A673 (cell line): ENCODE measurements at regions not wholly inside any gene's neighbourhood (a gene's known extent, or its start where the extent isn't known, plus 50 kb on each side); places are given as distances from the start of the nearest gene placed in this dataset.

Source experiments
- BruUV-seq: library from RNA; stranded (reverse); fragments of 400-500 nt; replicated peaks from 2 replicates; lab custom pipeline; 2021; lab: Mats Ljungman, UMichigan
- CTCF ChIA-PET: fragments of 300-600 bp; sonication (Branson Sonifier 250); formaldehyde crosslinking; loops from one replicate; lab custom pipeline; 2022; ENCODE audit warnings: antibody characterized with exemption; lab: Charles Lee
- POLR2A ChIA-PET: fragments of 300-600 bp; sonication (Branson Sonifier 250); formaldehyde crosslinking; loops from one replicate; lab custom pipeline; 2022; ENCODE audit warnings: antibody characterized with exemption; ENCODE audit not compliant: low non-redundant PET; lab: Charles Lee
- DNase-seq: peaks from one replicate; pipeline ENCODE4 v3.0.0-alpha.2; 2015; ENCODE audit warnings: low spot score
- H3K27ac ChIP-seq: fragments of 200-600 bp; sonication (generic); 2 replicates; pipeline ENCODE4 v1.5.1; 2016; ENCODE audit warnings: mixed run types, low read depth, mild to moderate bottlenecking, mixed read lengths, antibody characterized with exemption, low read length; ENCODE audit not compliant: poor library complexity, severe bottlenecking
- H3K27me3 ChIP-seq: fragments of 200-600 bp; sonication (generic); replicated peaks from 2 replicates; pipeline ENCODE4 v1.6.1; 2017; ENCODE audit warnings: mixed run types, low read depth, mild to moderate bottlenecking, mixed read lengths, antibody characterized with exemption, low read length; ENCODE audit not compliant: insufficient read depth, poor library complexity
- H3K36me3 ChIP-seq: fragments of 200-600 bp; sonication (generic); 2 replicates; pipeline ENCODE4 v1.6.1; 2016; ENCODE audit warnings: mixed run types, mild to moderate bottlenecking, mixed read lengths, antibody characterized with exemption, low read length; ENCODE audit not compliant: insufficient read depth, poor library complexity, severe bottlenecking
- H3K4me1 ChIP-seq: fragments of 200-600 bp; sonication (generic); 2 replicates; pipeline ENCODE4 v1.6.1; 2017; ENCODE audit warnings: mixed run types, mild to moderate bottlenecking, mixed read lengths, antibody characterized with exemption, low read length; ENCODE audit not compliant: insufficient read depth, poor library complexity, severe bottlenecking
- H3K4me3 ChIP-seq: fragments of 200-600 bp; sonication (generic); 2 replicates; pipeline ENCODE4 v1.5.1; 2016; ENCODE audit warnings: low read depth, mixed run types, mild to moderate bottlenecking, mixed read lengths, low read length; ENCODE audit not compliant: poor library complexity, severe bottlenecking
- H3K9me3 ChIP-seq: fragments of 200-600 bp; sonication (generic); 2 replicates; pipeline ENCODE4 v1.6.1; 2016; ENCODE audit warnings: mixed run types, low read depth, mild to moderate bottlenecking, mixed read lengths, antibody characterized with exemption, low read length; ENCODE audit not compliant: poor library complexity, severe bottlenecking
- EZH2 ChIP-seq: fragments of 200-600 bp; sonication (generic); IDR thresholded peaks from 2 replicates; pipeline ENCODE4 v1.6.1; 2017; ENCODE audit warnings: borderline replicate concordance, low read depth, mild to moderate bottlenecking, mixed read lengths, antibody characterized with exemption, low read length; ENCODE audit not compliant: poor library complexity, severe bottlenecking
- intact Hi-C: fragments of 100-400 bp; cut with micrococcal nuclease; formaldehyde crosslinking; loops from one replicate; pipeline ENCODE4 v1.10.0; 2022; ENCODE audit not compliant: unreplicated experiment
- TF ChIP-seq, protein P1 (sequence below): fragments of 300-800, 200-600 bp; sonication (generic); conservative IDR thresholded peaks from 2 replicates; pipeline ENCODE4 v1.5.1; 2017; ENCODE audit warnings: low read depth, mild to moderate bottlenecking, antibody characterized with exemption, low read length, moderate library complexity, mixed read lengths

DNA sequence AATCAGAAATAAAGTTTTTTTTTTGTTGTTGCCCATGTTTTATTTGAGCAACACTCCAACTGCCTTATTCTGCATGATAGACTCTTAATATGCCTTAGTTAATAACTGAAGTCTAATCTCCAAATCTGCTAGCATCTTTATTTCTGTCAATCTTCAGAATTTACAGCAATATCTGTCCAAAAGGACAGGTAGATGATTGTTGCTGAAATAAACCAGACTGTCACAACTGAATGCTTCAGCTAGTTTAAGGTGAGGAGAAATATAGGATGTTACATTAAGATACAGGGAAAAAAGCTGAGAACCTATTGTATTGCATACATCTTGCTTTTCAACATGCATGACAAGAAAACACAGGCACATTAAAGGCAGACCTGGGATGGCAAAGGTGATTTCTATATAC lies 204.3 kb downstream of the SLITRK1 start:
- intact Hi-C loops: no loop called here

DNA sequence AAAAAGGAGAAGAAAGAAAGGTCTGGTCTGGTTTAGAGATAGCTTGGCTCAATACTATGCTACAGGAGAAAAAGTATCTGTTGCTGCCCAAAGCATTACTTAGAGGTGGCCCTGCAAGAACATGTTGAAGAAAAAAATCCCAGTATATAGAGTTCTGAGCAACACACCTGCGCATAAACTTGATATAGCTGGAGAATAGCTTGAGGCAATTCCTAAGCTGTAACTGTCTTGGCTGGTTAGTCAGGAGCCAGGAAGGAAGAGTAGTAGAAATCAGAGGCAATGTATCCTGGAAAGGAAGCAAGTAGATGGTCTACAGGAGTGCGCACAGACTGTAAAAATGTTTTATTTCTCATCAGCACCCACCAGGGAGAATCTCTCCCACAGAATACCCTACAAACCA lies 209.7 kb downstream of the SLITRK1 start:
- no peak overlapping the region for H3K4me3 ChIP-seq
- H3K9me3 ChIP-seq: no peaks in the 10 kb centered on the region
- ChIA-PET CTCF (no interaction called here), POLR2A (no interaction called here)
- no peak for TF ChIP-seq EZH2
- TF ChIP-seq, protein P1, sequence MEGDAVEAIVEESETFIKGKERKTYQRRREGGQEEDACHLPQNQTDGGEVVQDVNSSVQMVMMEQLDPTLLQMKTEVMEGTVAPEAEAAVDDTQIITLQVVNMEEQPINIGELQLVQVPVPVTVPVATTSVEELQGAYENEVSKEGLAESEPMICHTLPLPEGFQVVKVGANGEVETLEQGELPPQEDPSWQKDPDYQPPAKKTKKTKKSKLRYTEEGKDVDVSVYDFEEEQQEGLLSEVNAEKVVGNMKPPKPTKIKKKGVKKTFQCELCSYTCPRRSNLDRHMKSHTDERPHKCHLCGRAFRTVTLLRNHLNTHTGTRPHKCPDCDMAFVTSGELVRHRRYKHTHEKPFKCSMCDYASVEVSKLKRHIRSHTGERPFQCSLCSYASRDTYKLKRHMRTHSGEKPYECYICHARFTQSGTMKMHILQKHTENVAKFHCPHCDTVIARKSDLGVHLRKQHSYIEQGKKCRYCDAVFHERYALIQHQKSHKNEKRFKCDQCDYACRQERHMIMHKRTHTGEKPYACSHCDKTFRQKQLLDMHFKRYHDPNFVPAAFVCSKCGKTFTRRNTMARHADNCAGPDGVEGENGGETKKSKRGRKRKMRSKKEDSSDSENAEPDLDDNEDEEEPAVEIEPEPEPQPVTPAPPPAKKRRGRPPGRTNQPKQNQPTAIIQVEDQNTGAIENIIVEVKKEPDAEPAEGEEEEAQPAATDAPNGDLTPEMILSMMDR: no peak
- DNase-seq: no peak
- no peaks in the 10 kb centered on the region for H3K27me3 ChIP-seq
- H3K4me1 ChIP-seq: no peaks in the 10 kb centered on the region
- intact Hi-C loops: no loop called here
- no TSS peak for BruUV-seq
- H3K36me3 ChIP-seq: no peaks in the 10 kb centered on the region
- H3K27ac ChIP-seq: no peak overlapping the region

More for the DNA sequence above, 204.3 kb downstream of the SLITRK1 start:
- no peaks in the 10 kb centered on the region for H3K4me1 ChIP-seq
- ChIA-PET CTCF (no interaction called here), POLR2A (no interaction called here)
- no peak for DNase-seq
- H3K9me3 ChIP-seq: no peaks in the 10 kb centered on the region
- H3K4me3 ChIP-seq: no peak overlapping the region
- no peaks in the 10 kb centered on the region for H3K27me3 ChIP-seq
- no peaks in the 10 kb centered on the region for H3K36me3 ChIP-seq
- no TSS peak for BruUV-seq
- TF ChIP-seq EZH2: no peak
- TF ChIP-seq, protein P1: no peak
- H3K27ac ChIP-seq: no peak overlapping the region

DNA sequence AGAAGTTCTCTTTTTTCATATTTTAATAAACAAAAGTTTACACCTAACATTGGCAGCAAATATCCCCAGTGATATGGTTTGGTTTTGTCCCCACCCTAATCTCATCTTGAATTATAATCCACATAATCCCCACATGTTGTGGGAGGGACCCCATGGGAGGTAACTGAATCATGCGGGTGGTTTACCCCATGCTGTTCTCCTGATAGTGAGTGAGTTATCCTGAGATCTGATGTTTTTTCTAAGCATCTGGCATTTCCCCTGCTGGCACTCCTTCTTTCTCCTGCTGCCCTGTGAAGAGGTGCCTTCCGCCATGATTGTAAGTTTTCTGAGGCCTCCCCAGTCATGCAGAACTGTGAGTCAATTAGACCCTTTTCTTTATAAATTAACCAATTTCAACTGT lies 214.7 kb downstream of the SLITRK1 start:
- Histone ChIP-seq H3K4me1 (no peaks in the 10 kb centered on the region), H3K9me3 (no peaks in the 10 kb centered on the region), H3K27me3 (no peaks in the 10 kb centered on the region), H3K36me3 (no peaks in the 10 kb centered on the region), H3K4me3 (no peak overlapping the region), H3K27ac (no peak overlapping the region)
- no TSS peak for BruUV-seq
- CTCF ChIA-PET: interaction anchor here (0.6 kb wide), 1 partner anchor 110 kb away, joined by 3 read pairs; no protein-coding TSS in a partner anchor
- DNase-seq: peak; percentile 27
- TF ChIP-seq EZH2: no peak
- TF ChIP-seq, protein P1: no peak
- intact Hi-C loops: no loop called here
- POLR2A ChIA-PET: no interaction called here
